Bronchial epithelial cell (primary cell): ENCODE measurements at regions not wholly inside any gene's neighbourhood (a gene's known extent, or its start where the extent isn't known, plus 50 kb on each side); places are given as distances from the start of the nearest gene placed in this dataset.

Experiments used
- DNase-seq: peaks from one replicate; pipeline ENCODE4 v3.0.0-alpha.2; 2010; ENCODE audit warnings: low read depth
- FAIRE-seq: peaks from 2 replicates; lab custom pipeline; 2011; peaks lifted over from hg19 to GRCh38; lab: Jason Lieb, UNC
- H3K27me3 ChIP-seq: 2 replicates; pipeline ENCODE4 v1.5.1; 2011; ENCODE audit warnings: low read length; ENCODE audit not compliant: control insufficient read depth, insufficient read depth
- H3K36me3 ChIP-seq: 2 replicates; pipeline ENCODE4 v1.5.1; 2011; ENCODE audit warnings: low read length; ENCODE audit not compliant: control insufficient read depth, insufficient read depth
- H3K4me3 ChIP-seq: 2 replicates; pipeline ENCODE4 v1.5.1; 2011; ENCODE audit warnings: mild to moderate bottlenecking, low read depth, low read length, control low read depth
- TF ChIP-seq, protein P1 (sequence below): IDR thresholded peaks from 2 replicates; pipeline ENCODE4 v1.5.1; 2011; ENCODE audit warnings: mild to moderate bottlenecking, moderate library complexity, low read length, control low read depth, inconsistent platforms; ENCODE audit not compliant: insufficient read depth, severe bottlenecking

DNA sequence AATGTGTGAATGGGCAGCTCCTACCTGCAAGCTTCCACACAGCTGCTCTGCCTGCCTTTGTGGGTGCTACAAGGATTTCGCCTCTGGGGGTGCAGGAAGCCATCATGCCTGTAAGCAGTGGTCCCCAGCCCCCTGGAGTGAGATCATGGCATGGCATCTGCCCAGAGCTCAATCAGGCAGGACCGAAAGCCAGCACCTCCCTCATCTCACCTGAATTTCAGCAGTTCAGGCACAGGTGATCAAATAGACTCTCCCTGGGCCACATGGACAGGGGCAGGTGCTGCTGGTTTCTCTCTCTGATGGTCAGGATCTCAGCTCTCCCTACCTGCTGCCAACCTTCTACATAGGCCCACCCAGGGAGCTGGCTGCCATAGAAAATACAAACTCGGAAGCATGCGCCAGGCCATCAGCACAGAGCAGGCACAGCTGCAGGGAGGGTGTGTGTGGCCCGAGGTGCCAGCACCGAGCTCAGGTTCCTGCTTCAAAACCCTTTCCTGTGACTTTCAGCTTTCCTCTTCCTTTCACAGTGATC is 133.2 kb upstream of the ID2 start:
- no peaks in the 10 kb centered on the region for H3K36me3 ChIP-seq
- FAIRE-seq (no peak), DNase-seq (no peak)
- TF ChIP-seq, protein P1, sequence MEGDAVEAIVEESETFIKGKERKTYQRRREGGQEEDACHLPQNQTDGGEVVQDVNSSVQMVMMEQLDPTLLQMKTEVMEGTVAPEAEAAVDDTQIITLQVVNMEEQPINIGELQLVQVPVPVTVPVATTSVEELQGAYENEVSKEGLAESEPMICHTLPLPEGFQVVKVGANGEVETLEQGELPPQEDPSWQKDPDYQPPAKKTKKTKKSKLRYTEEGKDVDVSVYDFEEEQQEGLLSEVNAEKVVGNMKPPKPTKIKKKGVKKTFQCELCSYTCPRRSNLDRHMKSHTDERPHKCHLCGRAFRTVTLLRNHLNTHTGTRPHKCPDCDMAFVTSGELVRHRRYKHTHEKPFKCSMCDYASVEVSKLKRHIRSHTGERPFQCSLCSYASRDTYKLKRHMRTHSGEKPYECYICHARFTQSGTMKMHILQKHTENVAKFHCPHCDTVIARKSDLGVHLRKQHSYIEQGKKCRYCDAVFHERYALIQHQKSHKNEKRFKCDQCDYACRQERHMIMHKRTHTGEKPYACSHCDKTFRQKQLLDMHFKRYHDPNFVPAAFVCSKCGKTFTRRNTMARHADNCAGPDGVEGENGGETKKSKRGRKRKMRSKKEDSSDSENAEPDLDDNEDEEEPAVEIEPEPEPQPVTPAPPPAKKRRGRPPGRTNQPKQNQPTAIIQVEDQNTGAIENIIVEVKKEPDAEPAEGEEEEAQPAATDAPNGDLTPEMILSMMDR, result no peak
- H3K27me3 ChIP-seq, result no peaks in the 10 kb centered on the region
- no peak overlapping the region for H3K4me3 ChIP-seq

DNA sequence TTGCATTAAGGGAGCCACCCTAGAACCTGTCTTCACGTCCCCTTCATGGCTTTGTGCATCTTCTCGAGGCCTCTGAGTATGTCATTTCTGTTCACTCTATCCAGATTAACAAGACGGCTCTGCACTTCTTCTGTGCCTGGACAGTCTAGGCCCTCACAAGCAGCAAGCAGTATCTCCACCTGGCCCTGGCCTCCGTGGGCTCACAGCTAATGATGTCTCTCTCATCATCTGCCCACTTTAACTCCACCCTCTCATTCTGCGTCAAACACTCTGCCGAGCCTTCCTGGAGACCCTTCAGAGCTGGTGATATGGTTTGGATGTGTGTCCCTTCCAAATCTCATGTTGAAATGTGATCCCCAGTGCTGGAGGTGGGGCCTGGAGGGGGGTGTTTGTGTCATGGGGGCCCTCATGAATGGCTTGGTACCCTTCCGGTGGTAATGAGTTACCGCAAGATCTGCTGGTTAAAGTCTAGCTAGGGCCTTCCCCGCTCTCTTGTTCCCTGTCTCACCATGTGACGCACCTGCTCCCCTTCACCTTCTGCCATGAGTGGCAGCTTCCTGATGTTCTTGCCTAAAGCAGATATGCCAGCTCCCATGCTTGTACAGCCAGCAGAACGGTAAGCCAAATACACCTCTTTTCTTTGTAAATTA is 132.5 kb upstream of the ID2 start:
- no peak for DNase-seq
- FAIRE-seq, result no peak
- TF ChIP-seq, protein P1, result no peak

DNA sequence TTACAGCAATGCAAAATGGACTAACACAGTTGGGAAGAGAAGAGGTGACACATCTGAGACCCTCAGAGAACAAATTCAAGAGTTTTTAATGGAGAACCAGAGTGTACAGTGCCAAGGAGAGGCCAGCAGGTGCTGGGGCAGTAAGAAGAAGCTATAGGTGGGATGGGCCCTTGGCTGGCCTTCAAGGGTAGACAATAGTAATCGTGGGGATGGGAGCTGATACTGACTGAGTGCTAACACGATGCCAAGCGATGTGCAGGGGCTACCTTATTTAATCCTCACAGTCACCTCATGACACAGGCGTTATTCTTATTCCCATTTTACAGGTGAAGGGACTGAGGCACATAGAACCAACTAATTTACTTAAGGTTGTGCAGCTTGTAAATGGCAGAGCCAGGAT is 131.9 kb upstream of the ID2 start:
- DNase-seq, result no peak
- FAIRE-seq, result no peak
- TF ChIP-seq, protein P1, result no peak
- Histone ChIP-seq H3K36me3 (no peaks in the 10 kb centered on the region), H3K27me3 (no peaks in the 10 kb centered on the region), H3K4me3 (no peak overlapping the region)

More for the DNA sequence above, 132.5 kb upstream of the ID2 start:
- H3K27me3 ChIP-seq, result no peaks in the 10 kb centered on the region
- no peaks in the 10 kb centered on the region for H3K36me3 ChIP-seq
- H3K4me3 ChIP-seq, result no peak overlapping the region

DNA sequence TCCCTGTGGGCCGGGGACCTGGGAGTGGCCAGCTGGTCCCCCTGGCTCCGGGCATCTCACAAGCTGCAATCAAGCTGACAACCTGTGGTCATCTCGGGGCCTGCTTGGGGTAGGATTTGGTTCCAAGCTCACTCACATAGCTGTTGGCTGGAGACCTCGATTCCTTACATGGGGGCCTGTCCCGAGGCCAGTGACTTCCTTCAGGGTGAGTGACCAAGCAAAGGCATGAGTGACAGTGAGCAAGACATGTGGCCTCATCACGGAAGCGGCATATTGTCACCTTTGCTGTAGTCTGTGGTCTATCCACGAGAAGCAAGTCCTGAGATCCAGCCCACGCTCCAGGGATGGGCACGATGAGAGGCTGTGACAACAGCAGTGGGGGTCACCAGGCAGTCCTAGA is 131.4 kb upstream of the ID2 start:
- DNase-seq (no peak), FAIRE-seq (no peak)
- no peak overlapping the region for H3K4me3 ChIP-seq
- TF ChIP-seq, protein P1, result no peak
- no peaks in the 10 kb centered on the region for H3K36me3 ChIP-seq
- H3K27me3 ChIP-seq, result no peaks in the 10 kb centered on the region

DNA sequence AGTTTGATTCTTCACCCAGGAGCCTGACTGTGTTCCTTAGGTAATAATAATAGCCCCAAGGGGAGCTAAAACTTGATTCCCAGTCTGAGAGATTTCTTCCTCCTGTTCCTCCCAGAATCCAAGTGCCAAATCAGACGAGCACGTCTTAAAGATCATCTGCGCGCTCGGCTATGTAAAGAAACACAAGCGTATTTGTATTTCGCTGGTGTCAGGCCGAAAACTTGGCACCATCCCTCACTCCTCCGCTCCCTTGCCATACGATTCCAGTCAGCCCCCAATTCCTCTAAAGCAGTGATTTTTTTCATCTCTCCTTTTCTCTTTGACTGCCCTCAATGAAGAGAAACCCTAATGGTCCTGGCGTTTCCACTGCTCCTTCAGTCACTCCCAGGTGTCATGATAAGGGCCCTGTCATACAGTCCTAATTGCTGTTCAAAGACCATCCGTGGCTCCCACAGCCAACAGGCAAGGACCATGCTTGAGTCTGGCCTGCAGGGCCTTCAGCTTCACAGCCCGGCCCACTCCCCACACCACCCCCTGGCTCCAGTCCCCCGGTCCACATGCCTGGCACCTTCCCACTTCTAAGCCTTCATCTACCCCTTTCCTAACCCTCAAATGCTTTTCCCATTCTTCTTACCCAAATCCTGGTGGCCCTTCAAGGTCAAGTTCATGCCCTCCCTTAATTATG is 130.8 kb upstream of the ID2 start:
- FAIRE-seq (no peak), DNase-seq (no peak)
- TF ChIP-seq, protein P1, result no peak
- no peak overlapping the region for H3K4me3 ChIP-seq
- no peaks in the 10 kb centered on the region for H3K36me3 ChIP-seq
- H3K27me3 ChIP-seq, result no peaks in the 10 kb centered on the region
